ENCODE measurements at regions not wholly inside any gene's neighbourhood (a gene's known extent, or its start where the extent isn't known, plus 50 kb on each side); places are given as distances from the start of the nearest gene placed in this dataset.

DNA sequence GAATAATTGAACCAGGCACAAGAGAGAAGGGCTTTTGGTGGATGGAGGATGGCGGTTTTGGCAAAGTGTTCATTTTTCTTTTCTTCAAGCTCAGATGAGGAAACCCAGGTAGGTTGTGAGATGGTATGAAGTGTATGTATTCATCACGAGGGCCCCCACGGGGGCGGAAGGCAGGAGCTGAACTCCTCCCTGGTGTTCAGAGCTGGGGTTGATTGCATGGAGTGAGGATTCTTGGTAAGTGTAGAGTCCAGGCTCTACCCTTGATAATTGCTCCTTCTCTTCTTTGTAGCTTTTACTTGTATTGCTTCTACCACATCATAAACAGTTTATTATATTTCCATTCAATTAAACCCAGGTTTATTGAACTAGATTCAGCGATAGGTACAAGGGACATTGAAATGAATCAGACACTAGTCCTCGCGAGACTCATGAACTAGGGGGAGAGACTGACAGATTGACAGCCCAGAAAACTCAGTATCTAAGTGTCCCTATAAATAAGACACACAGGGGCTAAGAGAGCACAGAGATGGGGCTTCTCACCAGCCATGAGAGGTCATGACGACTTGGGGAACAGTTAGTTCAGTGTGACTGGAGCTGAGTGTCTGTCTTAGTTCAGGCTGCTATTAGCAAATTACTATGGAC, 116.7 kb upstream of the KLF4 start:
- TF ChIP-seq POLR2A (IDR thresholded peaks at IDR 0.05): no peak
- TF ChIP-seq, protein P1, sequence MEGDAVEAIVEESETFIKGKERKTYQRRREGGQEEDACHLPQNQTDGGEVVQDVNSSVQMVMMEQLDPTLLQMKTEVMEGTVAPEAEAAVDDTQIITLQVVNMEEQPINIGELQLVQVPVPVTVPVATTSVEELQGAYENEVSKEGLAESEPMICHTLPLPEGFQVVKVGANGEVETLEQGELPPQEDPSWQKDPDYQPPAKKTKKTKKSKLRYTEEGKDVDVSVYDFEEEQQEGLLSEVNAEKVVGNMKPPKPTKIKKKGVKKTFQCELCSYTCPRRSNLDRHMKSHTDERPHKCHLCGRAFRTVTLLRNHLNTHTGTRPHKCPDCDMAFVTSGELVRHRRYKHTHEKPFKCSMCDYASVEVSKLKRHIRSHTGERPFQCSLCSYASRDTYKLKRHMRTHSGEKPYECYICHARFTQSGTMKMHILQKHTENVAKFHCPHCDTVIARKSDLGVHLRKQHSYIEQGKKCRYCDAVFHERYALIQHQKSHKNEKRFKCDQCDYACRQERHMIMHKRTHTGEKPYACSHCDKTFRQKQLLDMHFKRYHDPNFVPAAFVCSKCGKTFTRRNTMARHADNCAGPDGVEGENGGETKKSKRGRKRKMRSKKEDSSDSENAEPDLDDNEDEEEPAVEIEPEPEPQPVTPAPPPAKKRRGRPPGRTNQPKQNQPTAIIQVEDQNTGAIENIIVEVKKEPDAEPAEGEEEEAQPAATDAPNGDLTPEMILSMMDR (IDR thresholded peaks at IDR 0.05): no peak

All from vagina (tissue), 2 donors.